HepG2 (cell line): ENCODE measurements at regions not wholly inside any gene's neighbourhood (a gene's known extent, or its start where the extent isn't known, plus 50 kb on each side); places are given as distances from the start of the nearest gene placed in this dataset.

Experiments used
- ATAC-seq: fragments of 200-7000 bp; cut with Tn5 transposase; 3 replicates; pipeline ENCODE4 v1.9.1; 2020; ENCODE audit warnings: mild to moderate bottlenecking, moderate library complexity
- BruUV-seq: library from RNA; stranded (reverse); fragments of 400-500 nt; replicated peaks from 2 replicates; lab custom pipeline; 2021; lab: Mats Ljungman, UMichigan
- CTCF ChIA-PET: fragments of 300-600 bp; formaldehyde crosslinking; extraction: SDS; loops from one replicate; lab custom pipeline; 2021; ENCODE audit warnings: low total read pairs, inconsistent platforms, low intra/inter-chr PET ratio; lab: Yijun Ruan, JAX
- POLR2A ChIA-PET: fragments of 350-600 bp; sonication (Branson Sonifier 250); formaldehyde crosslinking; loops from one replicate; lab custom pipeline; 2020; ENCODE audit warnings: antibody characterized with exemption, inconsistent platforms; lab: Yijun Ruan, JAX
- DNase-seq: peaks from one replicate; pipeline ENCODE4 v3.0.0-alpha.2; 2015; ENCODE audit warnings: low spot score
- FAIRE-seq: peaks from 3 replicates; lab custom pipeline; 2011; peaks lifted over from hg19 to GRCh38; lab: Jason Lieb, UNC
- H2AFZ ChIP-seq: one replicate; pipeline ENCODE4 v1.6.1; 2011; ENCODE audit warnings: low read length, inconsistent platforms
- H3K27ac ChIP-seq: fragments of 300-600 bp; 3 replicates; pipeline ENCODE4 v1.8.0; 2011; ENCODE audit warnings: mixed run types, mild to moderate bottlenecking, mixed read lengths, low read length, inconsistent platforms; ENCODE audit not compliant: insufficient read depth; ENCODE audit errors: extremely low read length
- H3K27me3 ChIP-seq, 2 experiments: fragments of 200-600 bp in 1 of 2; 2 replicates in 1 of 2; 3 replicates in 1 of 2; pipeline versions ENCODE4 v1.6.0 to v1.8.0; 2011; ENCODE audit warnings: low read length in 2 of 2, mild to moderate bottlenecking in 2 of 2, moderate library complexity in 2 of 2, inconsistent platforms in 1 of 2; ENCODE audit not compliant: insufficient read depth in 2 of 2, control insufficient read depth in 1 of 2
- H3K36me3 ChIP-seq, 2 experiments: fragments of 200-600 bp in 1 of 2; replicated peaks in 1 of 2; 2 replicates in 1 of 2; 3 replicates in 1 of 2; pipeline versions ENCODE4 v1.5.1 to v1.8.0; 2011; ENCODE audit warnings: low read length in 2 of 2, inconsistent platforms in 1 of 2; ENCODE audit not compliant: insufficient read depth in 2 of 2, control insufficient read depth in 1 of 2
- H3K4me1 ChIP-seq: 2 replicates; pipeline ENCODE4 v1.5.1; 2012; ENCODE audit warnings: low read length, inconsistent platforms; ENCODE audit not compliant: insufficient read depth
- H3K4me2 ChIP-seq: 2 replicates; pipeline ENCODE4 v1.6.0; 2011; ENCODE audit warnings: low read depth, low read length, inconsistent platforms
- H3K4me3 ChIP-seq, 3 experiments: fragments of 200-600 bp in 1 of 3; sonication (generic), shearing (Covaris generic) in 1 of 3; replicated peaks in 1 of 3; 2 replicates each; pipeline ENCODE4 v1.5.1; 2011 to 2016; ENCODE audit warnings: low read length in 3 of 3, inconsistent platforms in 2 of 3, low read depth in 2 of 3, mild to moderate bottlenecking in 2 of 3, control low read depth in 1 of 3, mixed read lengths in 1 of 3; ENCODE audit not compliant: insufficient read depth in 1 of 3
- H3K79me2 ChIP-seq: one replicate; pipeline ENCODE4 v1.6.1; 2011; ENCODE audit warnings: low read length, inconsistent platforms; ENCODE audit not compliant: insufficient read depth
- H3K9ac ChIP-seq: 2 replicates; pipeline ENCODE4 v1.6.0; 2011; ENCODE audit warnings: mild to moderate bottlenecking, low read depth, low read length, inconsistent platforms; ENCODE audit not compliant: insufficient read depth
- H3K9me3 ChIP-seq: 2 replicates; pipeline ENCODE4 v1.5.1; 2012; ENCODE audit warnings: mild to moderate bottlenecking, low read length
- H4K20me1 ChIP-seq: 2 replicates; pipeline ENCODE4 v1.6.0; 2011; ENCODE audit warnings: inconsistent platforms, mild to moderate bottlenecking, low read length, moderate library complexity; ENCODE audit not compliant: insufficient read depth
- CHCHD3 ChIP-seq: sonication (generic); formaldehyde crosslinking; IDR thresholded peaks from 2 replicates; pipeline ENCODE4 v1.8.0; 2022; ENCODE audit warnings: mild to moderate bottlenecking, missing genetic modification reagents, moderate library complexity
- RELA ChIP-seq: sonication (generic); formaldehyde crosslinking; IDR thresholded peaks from 2 replicates; pipeline ENCODE4 v1.4.0; 2020; ENCODE audit warnings: missing genetic modification reagents
- SUZ12 ChIP-seq: fragments of 150-350 bp; IDR thresholded peaks from 2 replicates; pipeline ENCODE4 v1.6.1; 2014; ENCODE audit warnings: low read depth, low read length
- WGBS: methylation state at CpG from one replicate; pipeline ENCODE4 v1.1.6; 2017; ENCODE audit warnings: low lambda C conversion rate; 5-methylcytosine and 5-hydroxymethylcytosine counted together
- in situ Hi-C: cut with HindIII; loops from 2 replicates; pipeline ENCODE4 v1.10.0; 2017; ENCODE audit warnings: low pct_unique_long_range_greater_than_20kb; ENCODE audit not compliant: extremely low pct_ligation_motif_present
- intact Hi-C: fragments of 100-400 bp; cut with micrococcal nuclease; formaldehyde crosslinking; loops from one replicate; pipeline ENCODE4 v1.10.0; 2022; ENCODE audit not compliant: unreplicated experiment
- TF ChIP-seq, protein P1 (sequence below): sonication (generic); formaldehyde crosslinking; IDR thresholded peaks from 2 replicates; pipeline ENCODE4 v1.5.0; 2020; ENCODE audit warnings: missing genetic modification reagents, mild to moderate bottlenecking, borderline replicate concordance
- TF ChIP-seq, protein P2 (sequence below): sonication (generic); formaldehyde crosslinking; conservative IDR thresholded peaks from 2 replicates; pipeline ENCODE4 v1.8.0; 2022; ENCODE audit warnings: missing genetic modification reagents
- TF ChIP-seq, protein P3 (sequence below): sonication (generic); formaldehyde crosslinking; IDR thresholded peaks from 2 replicates; pipeline ENCODE4 v1.5.0; 2020; ENCODE audit warnings: missing genetic modification reagents
- TF ChIP-seq, protein P4 (sequence below): sonication (generic); formaldehyde crosslinking; IDR thresholded peaks from 2 replicates; pipeline ENCODE4 v1.8.1; 2023; ENCODE audit warnings: mild to moderate bottlenecking, inconsistent platforms, moderate library complexity, missing genetic modification reagents, borderline replicate concordance
- TF ChIP-seq, protein P5 (sequence below): sonication (generic); formaldehyde crosslinking; IDR thresholded peaks from 2 replicates; pipeline ENCODE4 v1.5.1; 2020; ENCODE audit warnings: mild to moderate bottlenecking, missing genetic modification reagents, borderline replicate concordance

DNA sequence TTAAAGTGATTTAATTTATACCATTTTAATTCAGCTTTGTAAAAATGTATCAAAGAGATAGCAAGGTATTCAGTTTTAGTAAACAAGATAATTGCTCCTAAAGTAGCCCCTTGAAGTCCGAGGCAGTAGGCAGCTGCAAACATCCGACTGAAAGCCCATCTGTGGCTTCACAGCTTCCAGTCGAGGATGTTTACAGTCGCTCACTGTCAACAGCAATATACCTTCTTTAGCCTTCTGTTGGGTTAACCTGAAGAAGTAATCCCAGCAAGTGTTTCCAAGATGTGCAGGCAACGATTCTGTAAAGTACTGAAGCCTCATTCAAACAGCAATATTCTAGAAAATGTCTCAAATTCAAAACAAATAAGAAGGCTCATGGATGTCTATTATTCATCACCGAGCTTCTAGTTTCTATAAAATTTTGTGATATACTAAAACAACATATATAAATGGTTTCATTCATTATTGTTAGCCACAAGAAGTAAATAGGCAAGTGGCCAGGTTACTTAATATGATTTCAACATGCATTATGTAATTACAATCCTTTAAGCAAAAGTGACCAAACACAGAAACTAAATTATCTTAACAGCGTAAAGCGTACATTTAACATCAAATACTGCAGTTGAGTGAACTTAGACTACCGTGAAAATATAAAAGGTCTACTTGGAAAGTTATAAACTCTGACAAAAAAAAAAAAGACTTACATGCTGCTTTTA, 115.0 kb downstream of the OGFRL1 start:
- Histone ChIP-seq H4K20me1 (no peaks in the 10 kb centered on the region), H3K27me3 (no peaks in the 10 kb centered on the region; a peak in 1 of 5 replicates), H3K4me3 (no peak overlapping the region), H3K27ac (no peak overlapping the region), H3K9me3 (no peaks in the 10 kb centered on the region), H3K36me3 (no peaks in the 10 kb centered on the region), H2AFZ (no peak overlapping the region), H3K4me2 (peak overlapping the region; percentile 44; the same call in 1 of the 2 replicates), H3K79me2 (no peaks in the 10 kb centered on the region), H3K9ac (no peak overlapping the region), H3K4me1 (peaks cover 24% of the 10 kb centered on the region)
- 1% methylated on average over 9 of the region's 9 CpGs for WGBS
- ChIA-PET POLR2A (no interaction called here), CTCF (no interaction called here)
- BruUV-seq: no TSS peak
- ATAC-seq (no peak), DNase-seq (no peak), FAIRE-seq (no peak)
- intact Hi-C loops: no loop called here
- in situ Hi-C loops: no loop called here
- TF ChIP-seq CHCHD3 (no peak), RELA (CRISPR knock-in tag) (no peak), SUZ12 (no peak)
- TF ChIP-seq, protein P1, sequence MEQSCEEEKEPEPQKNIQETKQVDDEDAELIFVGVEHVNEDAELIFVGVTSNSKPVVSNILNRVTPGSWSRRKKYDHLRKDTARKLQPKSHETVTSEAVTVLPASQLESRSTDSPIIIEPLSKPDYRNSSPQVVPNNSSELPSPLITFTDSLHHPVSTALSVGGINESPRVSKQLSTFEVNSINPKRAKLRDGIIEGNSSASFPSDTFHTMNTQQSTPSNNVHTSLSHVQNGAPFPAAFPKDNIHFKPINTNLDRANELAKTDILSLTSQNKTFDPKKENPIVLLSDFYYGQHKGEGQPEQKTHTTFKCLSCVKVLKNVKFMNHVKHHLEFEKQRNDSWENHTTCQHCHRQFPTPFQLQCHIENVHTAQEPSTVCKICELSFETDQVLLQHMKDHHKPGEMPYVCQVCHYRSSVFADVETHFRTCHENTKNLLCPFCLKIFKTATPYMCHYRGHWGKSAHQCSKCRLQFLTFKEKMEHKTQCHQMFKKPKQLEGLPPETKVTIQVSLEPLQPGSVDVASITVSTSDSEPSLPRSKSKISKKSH (CRISPR knock-in tag): no peak
- TF ChIP-seq, protein P2, sequence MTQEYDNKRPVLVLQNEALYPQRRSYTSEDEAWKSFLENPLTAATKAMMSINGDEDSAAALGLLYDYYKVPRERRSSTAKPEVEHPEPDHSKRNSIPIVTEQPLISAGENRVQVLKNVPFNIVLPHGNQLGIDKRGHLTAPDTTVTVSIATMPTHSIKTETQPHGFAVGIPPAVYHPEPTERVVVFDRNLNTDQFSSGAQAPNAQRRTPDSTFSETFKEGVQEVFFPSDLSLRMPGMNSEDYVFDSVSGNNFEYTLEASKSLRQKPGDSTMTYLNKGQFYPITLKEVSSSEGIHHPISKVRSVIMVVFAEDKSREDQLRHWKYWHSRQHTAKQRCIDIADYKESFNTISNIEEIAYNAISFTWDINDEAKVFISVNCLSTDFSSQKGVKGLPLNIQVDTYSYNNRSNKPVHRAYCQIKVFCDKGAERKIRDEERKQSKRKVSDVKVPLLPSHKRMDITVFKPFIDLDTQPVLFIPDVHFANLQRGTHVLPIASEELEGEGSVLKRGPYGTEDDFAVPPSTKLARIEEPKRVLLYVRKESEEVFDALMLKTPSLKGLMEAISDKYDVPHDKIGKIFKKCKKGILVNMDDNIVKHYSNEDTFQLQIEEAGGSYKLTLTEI (CRISPR knock-in tag): no peak
- TF ChIP-seq, protein P3, sequence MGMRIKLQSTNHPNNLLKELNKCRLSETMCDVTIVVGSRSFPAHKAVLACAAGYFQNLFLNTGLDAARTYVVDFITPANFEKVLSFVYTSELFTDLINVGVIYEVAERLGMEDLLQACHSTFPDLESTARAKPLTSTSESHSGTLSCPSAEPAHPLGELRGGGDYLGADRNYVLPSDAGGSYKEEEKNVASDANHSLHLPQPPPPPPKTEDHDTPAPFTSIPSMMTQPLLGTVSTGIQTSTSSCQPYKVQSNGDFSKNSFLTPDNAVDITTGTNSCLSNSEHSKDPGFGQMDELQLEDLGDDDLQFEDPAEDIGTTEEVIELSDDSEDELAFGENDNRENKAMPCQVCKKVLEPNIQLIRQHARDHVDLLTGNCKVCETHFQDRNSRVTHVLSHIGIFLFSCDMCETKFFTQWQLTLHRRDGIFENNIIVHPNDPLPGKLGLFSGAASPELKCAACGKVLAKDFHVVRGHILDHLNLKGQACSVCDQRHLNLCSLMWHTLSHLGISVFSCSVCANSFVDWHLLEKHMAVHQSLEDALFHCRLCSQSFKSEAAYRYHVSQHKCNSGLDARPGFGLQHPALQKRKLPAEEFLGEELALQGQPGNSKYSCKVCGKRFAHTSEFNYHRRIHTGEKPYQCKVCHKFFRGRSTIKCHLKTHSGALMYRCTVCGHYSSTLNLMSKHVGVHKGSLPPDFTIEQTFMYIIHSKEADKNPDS (CRISPR knock-in tag): no peak
- TF ChIP-seq, protein P4, sequence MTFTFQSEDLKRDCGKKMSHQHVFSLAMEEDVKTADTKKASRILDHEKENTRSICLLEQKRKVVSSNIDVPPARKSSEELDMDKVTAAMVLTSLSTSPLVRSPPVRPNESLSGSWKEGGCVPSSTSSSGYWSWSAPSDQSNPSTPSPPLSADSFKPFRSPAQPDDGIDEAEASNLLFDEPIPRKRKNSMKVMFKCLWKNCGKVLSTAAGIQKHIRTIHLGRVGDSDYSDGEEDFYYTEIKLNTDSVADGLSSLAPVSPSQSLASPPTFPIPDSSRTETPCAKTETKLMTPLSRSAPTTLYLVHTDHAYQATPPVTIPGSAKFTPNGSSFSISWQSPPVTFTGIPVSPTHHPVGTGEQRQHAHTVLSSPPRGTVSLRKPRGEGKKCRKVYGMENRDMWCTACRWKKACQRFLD (CRISPR knock-in tag): no peak
- TF ChIP-seq, protein P5, sequence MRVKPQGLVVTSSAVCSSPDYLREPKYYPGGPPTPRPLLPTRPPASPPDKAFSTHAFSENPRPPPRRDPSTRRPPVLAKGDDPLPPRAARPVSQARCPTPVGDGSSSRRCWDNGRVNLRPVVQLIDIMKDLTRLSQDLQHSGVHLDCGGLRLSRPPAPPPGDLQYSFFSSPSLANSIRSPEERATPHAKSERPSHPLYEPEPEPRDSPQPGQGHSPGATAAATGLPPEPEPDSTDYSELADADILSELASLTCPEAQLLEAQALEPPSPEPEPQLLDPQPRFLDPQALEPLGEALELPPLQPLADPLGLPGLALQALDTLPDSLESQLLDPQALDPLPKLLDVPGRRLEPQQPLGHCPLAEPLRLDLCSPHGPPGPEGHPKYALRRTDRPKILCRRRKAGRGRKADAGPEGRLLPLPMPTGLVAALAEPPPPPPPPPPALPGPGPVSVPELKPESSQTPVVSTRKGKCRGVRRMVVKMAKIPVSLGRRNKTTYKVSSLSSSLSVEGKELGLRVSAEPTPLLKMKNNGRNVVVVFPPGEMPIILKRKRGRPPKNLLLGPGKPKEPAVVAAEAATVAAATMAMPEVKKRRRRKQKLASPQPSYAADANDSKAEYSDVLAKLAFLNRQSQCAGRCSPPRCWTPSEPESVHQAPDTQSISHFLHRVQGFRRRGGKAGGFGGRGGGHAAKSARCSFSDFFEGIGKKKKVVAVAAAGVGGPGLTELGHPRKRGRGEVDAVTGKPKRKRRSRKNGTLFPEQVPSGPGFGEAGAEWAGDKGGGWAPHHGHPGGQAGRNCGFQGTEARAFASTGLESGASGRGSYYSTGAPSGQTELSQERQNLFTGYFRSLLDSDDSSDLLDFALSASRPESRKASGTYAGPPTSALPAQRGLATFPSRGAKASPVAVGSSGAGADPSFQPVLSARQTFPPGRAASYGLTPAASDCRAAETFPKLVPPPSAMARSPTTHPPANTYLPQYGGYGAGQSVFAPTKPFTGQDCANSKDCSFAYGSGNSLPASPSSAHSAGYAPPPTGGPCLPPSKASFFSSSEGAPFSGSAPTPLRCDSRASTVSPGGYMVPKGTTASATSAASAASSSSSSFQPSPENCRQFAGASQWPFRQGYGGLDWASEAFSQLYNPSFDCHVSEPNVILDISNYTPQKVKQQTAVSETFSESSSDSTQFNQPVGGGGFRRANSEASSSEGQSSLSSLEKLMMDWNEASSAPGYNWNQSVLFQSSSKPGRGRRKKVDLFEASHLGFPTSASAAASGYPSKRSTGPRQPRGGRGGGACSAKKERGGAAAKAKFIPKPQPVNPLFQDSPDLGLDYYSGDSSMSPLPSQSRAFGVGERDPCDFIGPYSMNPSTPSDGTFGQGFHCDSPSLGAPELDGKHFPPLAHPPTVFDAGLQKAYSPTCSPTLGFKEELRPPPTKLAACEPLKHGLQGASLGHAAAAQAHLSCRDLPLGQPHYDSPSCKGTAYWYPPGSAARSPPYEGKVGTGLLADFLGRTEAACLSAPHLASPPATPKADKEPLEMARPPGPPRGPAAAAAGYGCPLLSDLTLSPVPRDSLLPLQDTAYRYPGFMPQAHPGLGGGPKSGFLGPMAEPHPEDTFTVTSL (CRISPR knock-in tag): no peak
